GM12873 (cell line): ENCODE measurements at regions not wholly inside any gene's neighbourhood (a gene's known extent, or its start where the extent isn't known, plus 50 kb on each side); places are given as distances from the start of the nearest gene placed in this dataset.

Experiments
- TF ChIP-seq, protein P1 (sequence below): IDR thresholded peaks from 2 replicates; pipeline ENCODE4 v1.5.1; 2012; ENCODE audit warnings: low read depth, mild to moderate bottlenecking, moderate library complexity, low read length, control low read depth; ENCODE audit not compliant: insufficient read depth; ENCODE audit errors: missing control alignments

DNA sequence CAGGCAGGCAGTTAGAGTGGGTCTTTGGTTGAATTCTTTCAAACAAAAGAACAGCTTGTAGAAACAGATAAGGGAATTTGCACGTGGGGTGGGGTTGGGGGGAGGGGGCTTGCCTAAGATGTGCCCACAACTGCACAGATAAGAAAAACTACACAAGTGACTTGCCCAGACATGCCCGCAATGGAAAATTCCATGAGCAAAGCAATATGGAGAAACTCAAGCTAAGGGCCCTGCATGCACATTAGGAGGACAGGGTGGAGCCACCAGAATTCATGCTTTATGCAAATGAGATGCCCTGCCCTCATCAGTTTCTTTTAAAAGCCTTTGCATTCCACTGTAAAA, 755.6 kb upstream of the MIR17HG start:
- TF ChIP-seq, protein P1, sequence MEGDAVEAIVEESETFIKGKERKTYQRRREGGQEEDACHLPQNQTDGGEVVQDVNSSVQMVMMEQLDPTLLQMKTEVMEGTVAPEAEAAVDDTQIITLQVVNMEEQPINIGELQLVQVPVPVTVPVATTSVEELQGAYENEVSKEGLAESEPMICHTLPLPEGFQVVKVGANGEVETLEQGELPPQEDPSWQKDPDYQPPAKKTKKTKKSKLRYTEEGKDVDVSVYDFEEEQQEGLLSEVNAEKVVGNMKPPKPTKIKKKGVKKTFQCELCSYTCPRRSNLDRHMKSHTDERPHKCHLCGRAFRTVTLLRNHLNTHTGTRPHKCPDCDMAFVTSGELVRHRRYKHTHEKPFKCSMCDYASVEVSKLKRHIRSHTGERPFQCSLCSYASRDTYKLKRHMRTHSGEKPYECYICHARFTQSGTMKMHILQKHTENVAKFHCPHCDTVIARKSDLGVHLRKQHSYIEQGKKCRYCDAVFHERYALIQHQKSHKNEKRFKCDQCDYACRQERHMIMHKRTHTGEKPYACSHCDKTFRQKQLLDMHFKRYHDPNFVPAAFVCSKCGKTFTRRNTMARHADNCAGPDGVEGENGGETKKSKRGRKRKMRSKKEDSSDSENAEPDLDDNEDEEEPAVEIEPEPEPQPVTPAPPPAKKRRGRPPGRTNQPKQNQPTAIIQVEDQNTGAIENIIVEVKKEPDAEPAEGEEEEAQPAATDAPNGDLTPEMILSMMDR = no peak

DNA sequence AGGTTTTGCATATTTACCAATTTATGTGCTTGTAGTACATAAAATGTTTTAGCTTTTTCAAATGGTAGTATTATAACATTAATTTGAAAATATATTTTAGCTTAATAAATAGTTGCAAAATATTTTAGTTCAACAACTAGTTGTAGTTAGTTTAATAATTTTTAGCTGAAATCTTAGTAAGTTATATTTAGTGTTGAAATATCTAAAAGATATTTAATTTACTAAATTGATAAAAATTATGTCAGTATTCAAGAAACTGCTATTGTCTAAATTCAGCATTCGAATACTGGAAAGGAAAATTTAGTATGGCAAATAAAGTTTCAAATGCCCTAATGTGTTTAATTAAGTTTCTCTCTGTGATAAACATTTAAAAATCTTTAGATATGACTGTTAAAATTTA, 754.5 kb upstream of the MIR17HG start:
- TF ChIP-seq, protein P1 = no peak

DNA sequence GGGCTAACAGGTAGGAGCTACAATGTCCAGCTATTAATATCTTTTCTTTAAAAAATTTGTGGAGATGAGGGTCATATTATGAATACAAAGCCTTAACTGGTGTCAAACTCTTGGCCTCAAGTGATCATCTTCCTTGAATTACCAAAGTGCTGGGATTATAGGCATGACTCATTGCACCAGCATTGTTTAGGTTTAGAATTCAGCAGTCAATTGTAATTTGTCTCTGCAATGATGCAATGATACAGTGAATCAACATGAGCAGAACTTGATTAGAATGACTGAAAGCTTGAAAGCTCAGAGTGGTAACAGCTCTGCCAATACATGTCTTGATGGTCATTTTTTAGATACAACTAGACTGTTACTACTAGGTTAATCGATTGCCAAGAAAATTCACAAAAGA, 752.8 kb upstream of the MIR17HG start:
- TF ChIP-seq, protein P1 = no peak

DNA sequence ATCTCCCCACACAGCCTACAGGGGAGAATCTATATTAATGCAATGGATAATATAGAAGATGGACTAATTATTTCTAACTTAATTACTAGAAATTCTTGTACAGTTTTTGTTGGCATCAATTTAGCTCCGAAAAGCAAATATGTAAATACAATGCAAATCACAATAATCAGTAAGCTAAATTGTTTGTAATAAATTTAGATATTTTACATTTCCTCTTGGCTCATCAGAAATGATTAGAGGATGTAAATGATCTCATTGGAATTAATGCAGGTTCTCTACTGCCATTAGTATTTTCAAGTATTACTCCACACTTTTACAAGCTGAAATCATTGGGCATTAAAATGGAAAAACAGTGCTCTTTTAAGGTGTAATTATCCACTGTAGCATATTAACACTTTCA, 741.8 kb upstream of the MIR17HG start:
- TF ChIP-seq, protein P1 = no peak

DNA sequence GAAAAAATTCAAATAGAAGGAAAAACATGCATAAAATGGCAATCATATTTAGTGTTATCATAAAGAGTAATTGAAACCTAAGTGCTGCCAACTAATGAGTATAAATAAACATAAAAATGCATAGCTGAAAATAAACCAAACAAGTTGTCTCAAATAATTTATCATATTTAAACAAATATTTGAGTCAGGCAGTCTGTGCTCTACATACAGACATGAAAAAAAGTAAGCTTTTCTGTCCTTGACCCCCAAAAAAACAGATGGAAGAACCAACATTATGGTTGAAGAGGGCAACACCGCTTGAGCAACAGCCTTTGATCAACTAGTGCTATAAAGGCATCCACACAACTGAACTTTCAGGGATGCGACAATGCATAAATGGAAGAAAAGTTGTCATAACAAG, 735.1 kb upstream of the MIR17HG start:
- TF ChIP-seq, protein P1 = no peak

DNA sequence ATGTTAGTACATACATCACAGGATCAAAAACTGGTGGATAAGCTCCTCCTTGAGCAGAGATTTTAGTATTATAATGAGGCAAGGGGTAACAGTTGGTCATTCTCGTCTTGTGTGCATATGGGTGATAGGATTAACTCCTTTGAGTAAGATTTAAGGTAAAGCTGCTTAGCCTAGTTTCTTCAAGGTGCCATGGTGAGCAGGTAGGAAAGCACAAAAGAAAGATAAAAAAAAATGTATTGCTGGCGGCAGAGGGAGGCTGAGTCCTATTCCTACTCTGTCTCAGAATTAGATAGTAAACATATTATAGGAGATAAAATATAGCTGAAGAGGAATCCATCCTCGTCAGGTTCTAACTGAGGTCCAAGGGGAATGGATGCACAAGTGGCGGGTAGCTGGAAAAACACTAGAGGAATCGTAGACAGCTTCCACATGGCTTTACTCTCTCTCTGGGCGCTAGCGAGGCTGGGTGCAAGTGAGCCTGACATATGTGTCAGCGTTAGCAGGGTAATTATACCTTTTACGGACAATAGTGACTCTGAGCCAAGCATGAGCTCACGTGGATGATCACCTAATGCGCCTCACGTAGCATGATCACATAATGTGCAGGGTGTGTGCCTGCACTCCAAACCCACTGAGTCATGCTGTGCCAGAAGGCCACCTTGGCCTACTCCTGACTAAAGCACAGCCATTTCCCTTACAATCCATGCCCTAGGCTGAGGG, 734.3 kb upstream of the MIR17HG start:
- TF ChIP-seq, protein P1 = no peak

DNA sequence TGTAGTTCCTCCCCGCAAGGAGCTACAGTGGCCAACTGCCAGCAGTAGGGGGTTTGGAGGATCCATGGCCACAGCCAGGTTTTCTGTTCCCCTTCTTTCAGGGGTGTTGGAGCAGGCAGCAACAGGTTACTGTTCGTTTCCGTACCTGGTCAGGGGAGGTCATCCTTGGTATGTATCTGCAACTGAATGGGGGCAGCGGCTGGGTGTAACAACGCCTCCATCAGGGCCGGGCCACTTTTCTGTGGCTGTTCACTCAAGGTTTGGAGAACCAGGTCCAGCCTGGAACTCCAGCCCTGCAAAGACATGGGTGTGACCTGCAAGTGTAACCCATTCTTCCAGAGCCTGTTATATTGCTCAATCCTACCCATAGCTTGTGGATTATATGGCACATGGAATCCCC, 732.3 kb upstream of the MIR17HG start:
- TF ChIP-seq, protein P1 = no peak

DNA sequence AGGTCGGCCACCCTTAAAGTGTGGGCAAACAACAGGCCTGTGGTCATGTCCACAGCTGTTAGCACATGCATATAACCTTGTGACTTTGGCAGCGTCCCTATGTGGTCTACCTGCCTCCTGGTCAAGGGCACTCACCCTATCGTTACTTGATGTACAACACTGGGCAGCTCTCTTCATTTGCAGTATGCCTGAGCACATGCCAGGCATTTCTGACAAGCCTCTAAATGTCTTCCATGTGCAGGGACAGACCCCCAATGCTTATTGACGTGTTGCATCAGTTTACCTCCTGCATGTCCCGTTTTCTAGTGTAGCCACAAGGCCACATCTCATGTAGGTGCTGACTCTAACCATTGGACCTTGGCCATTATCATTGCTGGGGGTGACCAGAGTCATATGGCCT, 731.7 kb upstream of the MIR17HG start:
- TF ChIP-seq, protein P1 = no peak
